ENCODE measurements at regions not wholly inside any gene's neighbourhood (a gene's known extent, or its start where the extent isn't known, plus 50 kb on each side); places are given as distances from the start of the nearest gene placed in this dataset.
"Not testable (repeated sequence)": the region's sequence is repeated elsewhere in the genome, so short reads cannot be mapped to it uniquely, and the experiment has no call there.

- no peak for DNase-seq (ENCODE audit: low spot score)
Measured at GRCh38 chr15:95142531-95142930, 911.2 kb downstream of the MCTP2 start.

- no peak for DNase-seq (ENCODE audit: low spot score)
Measured at GRCh38 chr15:95146481-95146880, 915.1 kb downstream of the MCTP2 start.

DNA sequence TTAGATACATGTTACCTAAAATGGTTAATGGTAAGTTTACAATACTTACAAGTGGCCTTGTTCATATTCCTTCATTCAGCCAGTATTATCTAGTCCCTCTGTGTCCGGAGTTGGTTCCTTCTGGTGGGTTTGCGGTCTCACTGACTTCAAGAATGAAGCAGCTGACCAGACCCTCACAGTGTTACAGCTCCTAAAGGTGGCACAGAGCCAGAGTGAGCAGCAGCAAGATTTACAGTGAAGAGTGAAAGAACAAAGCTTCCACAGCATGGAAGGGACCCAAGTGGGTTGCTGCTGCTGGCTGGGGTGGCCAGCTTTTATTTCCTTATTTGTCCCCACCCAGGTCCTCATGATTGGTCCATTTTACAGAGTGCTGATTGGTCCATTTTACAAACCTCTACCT, 916.8 kb downstream of the MCTP2 start:
- DNase-seq (ENCODE audit: low spot score), result no peak

- DNase-seq (ENCODE audit: low spot score), result no peak
Measured at GRCh38 chr15:95149036-95149435, 917.7 kb downstream of the MCTP2 start.

DNA sequence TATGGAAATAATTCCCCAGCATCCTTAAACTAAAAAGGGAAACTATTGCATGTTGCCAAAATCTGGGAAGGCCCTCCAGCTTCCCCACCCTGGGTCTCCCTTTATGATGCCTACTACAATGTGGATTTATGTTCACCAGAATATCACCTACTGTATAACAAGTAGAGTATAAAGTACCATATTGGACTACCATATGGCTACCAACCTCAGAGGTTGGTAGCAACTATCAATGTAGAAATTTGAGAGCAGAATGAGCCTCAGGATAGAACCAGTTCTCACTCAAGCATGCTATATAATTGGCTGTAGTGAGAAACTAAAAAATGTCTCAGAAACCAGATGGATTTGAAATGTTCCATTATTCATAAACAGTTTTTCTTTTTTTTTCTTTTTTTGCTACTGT, 918.4 kb downstream of the MCTP2 start:
- no peak for DNase-seq (ENCODE audit: low spot score)

GRCh38 chr15:95150466-95150865, 919.1 kb downstream of the MCTP2 start:
- DNase-seq (ENCODE audit: low spot score), result no peak

GRCh38 chr15:95152741-95153140, 921.4 kb downstream of the MCTP2 start:
- no peak for DNase-seq (ENCODE audit: low spot score)

- DNase-seq (ENCODE audit: low spot score), result not testable (repeated sequence)
Measured at GRCh38 chr15:95153201-95153600, 921.8 kb downstream of the MCTP2 start.

DNA sequence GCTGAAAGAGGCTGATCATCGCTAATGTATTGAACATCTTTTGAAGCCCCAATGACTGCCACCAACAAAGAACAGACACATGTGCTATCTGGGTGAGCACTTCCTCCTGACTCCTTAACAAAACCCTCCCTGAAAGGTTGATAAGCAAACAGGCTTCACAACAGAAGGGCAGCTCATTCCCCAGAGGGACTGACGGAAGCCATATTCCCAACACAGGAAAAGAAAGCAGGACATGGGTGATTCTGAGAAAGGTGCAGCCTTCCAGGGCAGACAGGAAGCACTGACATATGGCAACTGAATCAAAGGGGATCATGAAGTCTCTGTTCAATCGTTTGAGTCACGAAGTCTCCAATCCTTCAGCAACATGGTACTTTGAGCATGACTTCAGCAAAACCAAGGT, 929.0 kb downstream of the MCTP2 start:
- no peak for DNase-seq (ENCODE audit: low spot score)

- DNase-seq (ENCODE audit: low spot score), result no peak
Measured at GRCh38 chr15:95162069-95162468, 930.7 kb downstream of the MCTP2 start.

DNA sequence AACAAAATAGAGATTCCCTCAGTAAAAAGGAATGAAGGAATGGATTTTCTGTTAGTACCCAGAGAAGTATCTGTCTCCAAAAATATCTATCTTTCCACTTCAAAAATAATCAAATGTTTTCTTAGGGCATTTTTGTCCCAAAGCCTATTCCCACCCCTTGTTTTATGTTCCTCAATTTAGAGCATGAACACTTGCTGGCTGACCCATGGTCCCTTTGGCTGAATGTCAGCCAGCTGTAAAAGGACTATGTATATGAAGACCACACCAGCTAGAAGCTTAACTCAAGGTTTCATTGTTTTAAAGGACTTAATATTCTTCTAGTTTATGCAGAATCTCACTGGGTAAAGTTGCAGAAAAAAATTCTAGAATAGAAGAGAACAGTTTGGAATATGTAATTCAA, 931.2 kb downstream of the MCTP2 start:
- no peak for DNase-seq (ENCODE audit: low spot score)

DNA sequence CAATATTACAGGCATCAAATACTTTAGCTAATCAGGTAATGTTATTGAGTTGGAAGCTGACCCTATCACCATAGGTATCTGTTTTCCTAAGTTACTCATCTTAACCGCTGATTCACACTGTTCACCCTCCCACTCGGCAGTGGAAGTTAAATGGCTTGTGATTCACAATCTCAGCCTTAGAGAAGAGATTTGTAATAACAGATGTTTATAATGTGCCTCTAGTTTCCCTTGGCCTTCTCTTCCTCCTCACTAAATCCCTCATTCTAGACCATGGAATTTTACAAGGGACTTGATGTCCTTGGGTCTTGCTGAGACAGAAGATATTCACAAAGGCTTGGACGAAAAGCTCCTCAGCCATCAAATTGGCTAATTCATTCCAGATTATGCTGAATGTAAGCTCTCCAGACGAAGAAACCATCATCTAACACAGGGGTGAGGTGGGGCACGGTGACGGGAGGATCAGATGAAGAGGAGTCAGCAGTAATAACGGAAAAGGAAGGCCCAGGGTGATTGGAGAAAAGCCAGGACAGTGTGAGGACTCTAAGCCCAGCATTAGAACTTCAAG, 931.7 kb downstream of the MCTP2 start:
- DNase-seq (ENCODE audit: low spot score), result no peak

GRCh38 chr15:95168152-95168551, 936.8 kb downstream of the MCTP2 start:
- no peak for DNase-seq (ENCODE audit: low spot score)

DNA sequence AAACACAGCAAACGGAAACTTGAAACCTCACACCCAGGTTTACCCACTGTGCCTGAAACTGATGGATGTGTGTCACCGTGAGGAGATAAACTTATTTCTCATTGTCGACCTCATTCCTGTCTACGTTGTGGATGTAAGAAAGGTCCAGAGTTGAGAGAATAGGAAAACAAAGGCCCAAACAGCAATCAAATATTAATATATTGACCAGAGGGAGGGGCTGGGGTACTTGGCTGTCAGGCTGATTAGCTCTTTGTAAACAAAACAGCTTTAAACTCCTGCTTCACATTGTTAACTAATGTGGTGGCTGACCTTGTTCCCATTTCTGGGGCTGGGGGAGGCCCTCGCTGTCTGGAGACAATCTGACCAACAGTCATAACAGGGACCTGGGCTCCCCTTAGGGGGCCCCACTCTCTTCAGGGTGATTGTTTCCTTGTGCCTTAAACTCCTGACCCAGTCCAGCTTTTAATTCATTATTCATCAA, 937.6 kb downstream of the MCTP2 start:
- no peak for DNase-seq (ENCODE audit: low spot score)

DNA sequence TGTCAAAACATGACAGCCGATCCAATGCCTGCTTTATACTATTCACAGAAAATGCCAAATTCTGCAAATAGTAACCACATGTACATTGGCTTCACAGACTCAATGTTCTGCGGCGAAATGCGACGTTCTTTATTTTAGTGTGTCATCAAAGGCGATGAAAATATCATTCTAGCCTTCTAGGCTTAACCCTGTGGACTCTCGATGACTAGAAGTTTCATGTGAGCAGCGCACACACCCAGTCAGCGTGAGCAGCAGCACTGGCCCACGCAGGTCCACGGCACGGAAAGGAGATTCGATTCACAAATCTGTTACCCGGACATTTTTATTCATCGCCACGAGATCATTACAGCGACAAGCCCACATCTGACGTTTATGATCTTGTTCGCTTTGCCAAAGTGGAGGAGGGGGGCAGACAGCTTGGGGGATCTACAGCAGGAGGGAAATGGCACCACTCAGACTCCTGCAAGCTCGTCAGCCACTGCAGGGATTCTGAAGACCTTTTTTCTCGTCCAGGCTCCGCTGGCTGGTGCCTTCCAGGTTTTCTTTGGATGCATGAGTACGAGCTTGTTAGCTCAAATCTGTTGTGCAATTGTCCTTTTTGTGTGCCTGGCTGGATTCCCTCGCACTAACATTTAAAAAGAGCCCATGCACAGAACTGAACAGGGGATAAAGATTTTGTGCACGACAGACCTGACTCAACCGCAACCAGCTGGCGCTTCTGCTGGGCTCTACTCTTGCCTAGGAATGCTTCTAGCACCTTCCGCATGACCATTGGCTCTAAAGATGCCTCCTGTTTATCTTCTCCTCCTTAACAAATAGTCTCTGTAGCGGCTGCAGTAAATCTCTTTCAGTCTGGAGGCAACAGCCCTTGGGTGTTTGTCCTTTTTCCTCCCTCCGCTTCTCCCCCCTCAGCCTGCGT, 938.4 kb downstream of the MCTP2 start:
- DNase-seq (ENCODE audit: low spot score), result no peak

GRCh38 chr15:95170561-95171380, 939.4 kb downstream of the MCTP2 start:
- DNase-seq (ENCODE audit: low spot score), result no peak

DNA sequence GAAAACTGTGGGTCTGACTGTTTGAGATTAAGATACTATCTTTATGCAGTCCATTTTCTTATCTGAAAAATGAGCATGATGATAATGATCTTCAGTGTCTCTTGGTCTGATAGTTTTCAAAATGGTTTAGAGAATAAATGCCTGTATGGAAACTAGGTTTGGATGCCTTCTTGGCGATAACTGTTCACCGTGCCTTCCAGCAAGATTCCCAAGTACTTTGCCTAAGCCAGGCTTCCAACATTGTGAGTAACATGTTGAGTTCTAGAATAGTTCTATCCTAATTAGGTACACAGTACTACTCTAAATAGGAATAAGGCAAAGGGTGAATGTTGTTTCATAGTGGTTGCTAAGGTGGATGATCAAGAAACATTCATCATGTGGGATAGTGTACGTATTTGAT, 940.2 kb downstream of the MCTP2 start:
- DNase-seq (ENCODE audit: low spot score), result no peak

- no peak for DNase-seq (ENCODE audit: low spot score)
Measured at GRCh38 chr15:95174301-95175259, 943.2 kb downstream of the MCTP2 start.

- DNase-seq (ENCODE audit: low spot score), result no peak
Measured at GRCh38 chr15:95175914-95176658, 944.7 kb downstream of the MCTP2 start.

DNA sequence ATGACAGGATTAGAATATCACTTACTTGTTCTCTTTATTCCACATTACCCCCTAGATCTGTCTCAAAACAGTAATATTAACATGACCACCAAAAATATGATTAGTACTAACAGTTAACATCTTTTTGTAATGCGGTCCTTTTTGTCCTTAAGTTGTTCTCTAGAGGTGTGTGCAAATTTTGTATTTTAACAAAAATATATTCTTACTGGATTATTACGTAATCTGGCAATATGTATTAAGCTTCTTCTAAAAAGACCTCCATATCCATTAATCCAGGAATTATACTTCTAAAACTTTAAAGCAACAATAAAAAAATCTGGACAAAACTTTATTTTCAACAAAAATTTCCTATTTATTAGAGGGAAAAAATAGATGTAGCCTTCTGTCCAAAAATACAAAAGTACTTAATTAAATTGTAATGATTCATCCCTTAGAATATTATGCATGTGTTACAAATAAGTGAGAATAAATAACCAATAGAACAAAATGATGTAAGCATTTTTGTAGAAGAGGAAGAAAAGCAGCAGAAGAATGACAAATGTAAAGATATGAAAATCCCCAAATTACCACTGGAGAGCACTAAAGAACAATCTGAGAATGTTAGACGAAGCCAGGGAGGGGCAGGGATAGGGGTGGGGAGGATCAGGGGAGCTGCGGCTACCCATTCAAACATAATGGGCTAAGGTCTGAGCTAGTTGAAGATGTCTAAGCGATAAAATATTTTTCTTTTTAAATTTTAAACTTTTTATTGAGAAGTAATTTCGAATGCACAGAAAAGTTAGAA, 945.6 kb downstream of the MCTP2 start:
- no peak for DNase-seq (ENCODE audit: low spot score)

All from ecto neural progenitor cell (in vitro differentiated cells).